ENCODE measurements at regions not wholly inside any gene's neighbourhood (a gene's known extent, or its start where the extent isn't known, plus 50 kb on each side); places are given as distances from the start of the nearest gene placed in this dataset.

DNA sequence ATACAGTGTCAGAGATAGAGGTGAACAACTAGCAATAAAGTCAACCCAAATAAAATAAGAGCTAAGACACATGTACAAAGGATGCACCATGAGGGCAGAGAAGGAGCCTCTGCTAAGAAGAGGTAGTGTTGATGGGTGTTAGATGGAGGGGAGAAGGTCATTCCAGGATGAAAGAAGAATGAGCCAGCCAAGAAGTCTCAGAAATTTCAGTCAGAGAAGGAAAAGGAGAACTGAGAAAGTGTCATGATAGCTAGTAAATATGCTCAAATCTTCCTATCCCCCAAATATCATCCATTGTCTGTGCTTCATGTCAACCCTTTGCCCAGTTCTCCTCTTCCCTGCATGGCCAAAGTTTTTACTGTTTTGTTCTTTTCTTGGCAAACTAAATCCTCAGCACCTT is 225.2 kb upstream of the BTG1 start:
- H3K27me3 ChIP-seq (replicated peaks; ENCODE audit: control insufficient read depth, insufficient read depth, low read length): no peaks in the 10 kb centered on the region
- no peak for DNase-seq
- POLR2A ChIA-PET: no interaction called here
- Mint-ChIP-seq H3K27ac (ENCODE audit: unreplicated experiment) (no peak overlapping the region), H3K27me3 (ENCODE audit: insufficient read depth, unreplicated experiment) (peaks cover 3% of the 10 kb centered on the region), H3K9me3 (ENCODE audit: unreplicated experiment) (no peaks in the 10 kb centered on the region), H3K4me3 (ENCODE audit: unreplicated experiment) (no peak overlapping the region), H3K36me3 (ENCODE audit: insufficient read depth, unreplicated experiment) (no peaks in the 10 kb centered on the region), H3K4me1 (ENCODE audit: low read depth, unreplicated experiment) (no peaks in the 10 kb centered on the region)
- no peak overlapping the region for H3K4me3 ChIP-seq (ENCODE audit: low read depth, low read length)
- intact Hi-C loops (cut with micrococcal nuclease; ENCODE audit: unreplicated experiment): no loop called here
- CTCF ChIA-PET: no interaction called here
- TF ChIP-seq, protein P1, sequence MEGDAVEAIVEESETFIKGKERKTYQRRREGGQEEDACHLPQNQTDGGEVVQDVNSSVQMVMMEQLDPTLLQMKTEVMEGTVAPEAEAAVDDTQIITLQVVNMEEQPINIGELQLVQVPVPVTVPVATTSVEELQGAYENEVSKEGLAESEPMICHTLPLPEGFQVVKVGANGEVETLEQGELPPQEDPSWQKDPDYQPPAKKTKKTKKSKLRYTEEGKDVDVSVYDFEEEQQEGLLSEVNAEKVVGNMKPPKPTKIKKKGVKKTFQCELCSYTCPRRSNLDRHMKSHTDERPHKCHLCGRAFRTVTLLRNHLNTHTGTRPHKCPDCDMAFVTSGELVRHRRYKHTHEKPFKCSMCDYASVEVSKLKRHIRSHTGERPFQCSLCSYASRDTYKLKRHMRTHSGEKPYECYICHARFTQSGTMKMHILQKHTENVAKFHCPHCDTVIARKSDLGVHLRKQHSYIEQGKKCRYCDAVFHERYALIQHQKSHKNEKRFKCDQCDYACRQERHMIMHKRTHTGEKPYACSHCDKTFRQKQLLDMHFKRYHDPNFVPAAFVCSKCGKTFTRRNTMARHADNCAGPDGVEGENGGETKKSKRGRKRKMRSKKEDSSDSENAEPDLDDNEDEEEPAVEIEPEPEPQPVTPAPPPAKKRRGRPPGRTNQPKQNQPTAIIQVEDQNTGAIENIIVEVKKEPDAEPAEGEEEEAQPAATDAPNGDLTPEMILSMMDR (IDR thresholded peaks at IDR 0.05; ENCODE audit: insufficient read depth in 1 of 2, low read depth in 1 of 2, low read length in 1 of 2, severe bottlenecking in 1 of 2, unreplicated experiment in 1 of 2): no peak
- BruUV-seq (replicated peaks): no TSS peak
- H3K9me3 ChIP-seq: no peaks in the 10 kb centered on the region; the same call in 1 of the 2 replicates
- H3K36me3 ChIP-seq (ENCODE audit: control insufficient read depth, insufficient read depth, low read length): no peaks in the 10 kb centered on the region
- H3K4me1 ChIP-seq: no peaks in the 10 kb centered on the region

- Mint-ChIP-seq H3K4me1 (ENCODE audit: low read depth, unreplicated experiment) (no peaks in the 10 kb centered on the region), H3K27me3 (ENCODE audit: insufficient read depth, unreplicated experiment) (peaks cover 3% of the 10 kb centered on the region), H3K9me3 (ENCODE audit: unreplicated experiment) (no peaks in the 10 kb centered on the region), H3K27ac (ENCODE audit: unreplicated experiment) (no peak overlapping the region), H3K36me3 (ENCODE audit: insufficient read depth, unreplicated experiment) (no peaks in the 10 kb centered on the region), H3K4me3 (ENCODE audit: unreplicated experiment) (no peak overlapping the region)
- Histone ChIP-seq H3K4me3 (ENCODE audit: low read depth, low read length) (no peak overlapping the region), H3K27me3 (replicated peaks; ENCODE audit: control insufficient read depth, insufficient read depth, low read length) (no peaks in the 10 kb centered on the region), H3K4me1 (no peaks in the 10 kb centered on the region), H3K36me3 (ENCODE audit: control insufficient read depth, insufficient read depth, low read length) (no peaks in the 10 kb centered on the region), H3K9me3 (no peaks in the 10 kb centered on the region; the same call in 1 of the 2 replicates)
- no peak for DNase-seq
- intact Hi-C loops (cut with micrococcal nuclease; ENCODE audit: unreplicated experiment): no loop called here
- TF ChIP-seq, protein P1 (IDR thresholded peaks at IDR 0.05; ENCODE audit: insufficient read depth in 1 of 2, low read depth in 1 of 2, low read length in 1 of 2, severe bottlenecking in 1 of 2, unreplicated experiment in 1 of 2): no peak
- POLR2A ChIA-PET: no interaction called here
- CTCF ChIA-PET: no interaction called here
- BruUV-seq (replicated peaks): no TSS peak
Observed at GRCh38 chr12:92369636-92370035, 224.0 kb upstream of the BTG1 start.

DNA sequence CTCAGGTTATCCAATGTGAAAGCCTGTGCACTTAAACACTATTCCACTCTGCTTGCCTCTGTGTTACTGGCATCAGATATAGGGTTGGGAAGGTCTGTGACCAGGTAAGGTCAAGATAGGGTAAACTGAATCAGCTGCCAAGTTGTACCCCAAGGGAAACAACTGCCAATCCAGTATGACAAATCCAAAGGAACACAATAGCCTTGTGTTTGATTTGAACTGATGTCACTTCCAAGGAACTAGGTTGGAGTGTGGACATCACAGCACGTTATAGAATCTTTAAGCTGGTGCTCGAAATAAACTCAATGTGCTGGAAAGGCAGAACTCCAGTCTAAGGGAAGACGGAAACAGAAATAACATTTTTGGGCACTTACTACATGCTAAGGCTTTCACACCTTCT is 223.4 kb upstream of the BTG1 start:
- ChIA-PET CTCF (no interaction called here), POLR2A (no interaction called here)
- no peaks in the 10 kb centered on the region; the same call in 1 of the 2 replicates for H3K9me3 ChIP-seq
- Mint-ChIP-seq H3K9me3 (ENCODE audit: unreplicated experiment) (no peaks in the 10 kb centered on the region), H3K4me3 (ENCODE audit: unreplicated experiment) (no peak overlapping the region), H3K4me1 (ENCODE audit: low read depth, unreplicated experiment) (no peaks in the 10 kb centered on the region), H3K27ac (ENCODE audit: unreplicated experiment) (no peak overlapping the region), H3K27me3 (ENCODE audit: insufficient read depth, unreplicated experiment) (peaks cover 3% of the 10 kb centered on the region), H3K36me3 (ENCODE audit: insufficient read depth, unreplicated experiment) (no peaks in the 10 kb centered on the region)
- intact Hi-C loops (cut with micrococcal nuclease; ENCODE audit: unreplicated experiment): no loop called here
- H3K4me1 ChIP-seq: no peaks in the 10 kb centered on the region
- H3K4me3 ChIP-seq (ENCODE audit: low read depth, low read length): no peak overlapping the region
- no peaks in the 10 kb centered on the region for H3K36me3 ChIP-seq (ENCODE audit: control insufficient read depth, insufficient read depth, low read length)
- no TSS peak for BruUV-seq (replicated peaks)
- TF ChIP-seq, protein P1 (IDR thresholded peaks at IDR 0.05; ENCODE audit: insufficient read depth in 1 of 2, low read depth in 1 of 2, low read length in 1 of 2, severe bottlenecking in 1 of 2, unreplicated experiment in 1 of 2): no peak
- no peak for DNase-seq
- no peaks in the 10 kb centered on the region for H3K27me3 ChIP-seq (replicated peaks; ENCODE audit: control insufficient read depth, insufficient read depth, low read length)

Measured in Caco-2 (cell line).